ENCODE measurements at regions not wholly inside any gene's neighbourhood (a gene's known extent, or its start where the extent isn't known, plus 50 kb on each side); places are given as distances from the start of the nearest gene placed in this dataset.

DNA sequence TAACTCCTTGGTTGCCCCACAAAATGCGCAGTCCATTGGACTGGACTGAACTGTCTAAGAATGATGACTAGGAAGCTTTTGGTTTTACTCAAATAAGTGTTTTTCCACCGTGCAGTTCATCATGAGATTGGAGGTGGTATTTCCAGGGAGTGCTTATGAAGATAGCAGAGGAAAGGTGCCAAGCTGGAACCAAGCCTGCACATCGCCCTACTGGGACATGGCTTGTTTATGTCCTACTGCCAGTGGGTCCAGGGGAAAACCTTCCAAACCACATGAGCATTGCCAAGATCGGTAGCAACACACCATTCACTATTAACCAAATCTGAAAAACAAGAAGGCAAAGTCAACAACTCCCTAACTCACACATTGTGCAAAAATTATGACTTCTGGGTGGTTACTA is 54.7 kb upstream of the DSCAM start:
- no peak for DNase-seq (ENCODE audit: low spot score)

DNA sequence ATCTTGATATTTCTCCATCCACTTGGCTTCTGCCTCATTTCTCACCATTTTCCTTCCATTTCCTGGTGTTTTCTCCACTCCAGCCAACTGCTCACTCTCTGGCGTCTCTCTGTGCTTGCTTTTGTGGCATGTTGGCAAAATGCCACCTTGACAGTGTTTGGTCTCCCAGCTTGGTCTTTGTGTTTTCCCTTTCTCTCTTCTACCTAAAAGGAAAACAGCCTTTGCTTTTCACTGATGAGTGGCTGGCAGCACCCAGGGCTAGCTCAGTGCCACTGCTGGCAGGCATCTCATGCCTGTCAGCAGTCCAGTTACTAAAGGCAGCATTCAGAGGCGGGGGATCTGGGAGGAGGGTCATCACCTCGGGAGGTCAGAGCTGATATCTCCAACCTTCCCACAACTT is 55.3 kb upstream of the DSCAM start:
- no peak for DNase-seq (ENCODE audit: low spot score)

DNA sequence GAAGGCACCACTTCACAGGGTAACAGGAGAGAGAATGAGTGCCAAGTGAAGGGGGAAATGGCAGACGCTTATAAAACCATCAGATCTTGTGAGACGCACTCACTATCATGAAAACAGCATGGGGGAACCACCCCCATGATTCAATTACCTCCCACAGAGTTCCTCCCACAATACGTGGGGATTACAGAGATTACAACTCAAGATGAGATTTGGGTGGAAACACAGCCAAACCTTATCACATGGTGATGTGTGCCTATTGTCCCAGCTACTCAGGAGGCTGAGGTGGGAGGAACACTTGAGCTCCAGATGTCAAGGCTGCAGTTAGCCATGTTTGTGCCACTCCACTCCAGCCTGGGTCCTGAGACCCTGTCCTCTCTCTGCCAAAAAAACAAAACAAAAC is 56.0 kb upstream of the DSCAM start:
- DNase-seq (ENCODE audit: low spot score) = no peak

GRCh38 chr21:40905251-40905650 is 58.3 kb upstream of the DSCAM start:
- no peak for DNase-seq (ENCODE audit: low spot score)

- no peak for DNase-seq (ENCODE audit: low spot score)
Measured at GRCh38 chr21:40912375-40912774, 65.4 kb upstream of the DSCAM start.

- DNase-seq (ENCODE audit: low spot score) = no peak
Measured at GRCh38 chr21:40915114-40915513, 68.2 kb upstream of the DSCAM start.

GRCh38 chr21:40923407-40923806 is 76.4 kb upstream of the DSCAM start:
- DNase-seq (ENCODE audit: low spot score) = no peak

DNA sequence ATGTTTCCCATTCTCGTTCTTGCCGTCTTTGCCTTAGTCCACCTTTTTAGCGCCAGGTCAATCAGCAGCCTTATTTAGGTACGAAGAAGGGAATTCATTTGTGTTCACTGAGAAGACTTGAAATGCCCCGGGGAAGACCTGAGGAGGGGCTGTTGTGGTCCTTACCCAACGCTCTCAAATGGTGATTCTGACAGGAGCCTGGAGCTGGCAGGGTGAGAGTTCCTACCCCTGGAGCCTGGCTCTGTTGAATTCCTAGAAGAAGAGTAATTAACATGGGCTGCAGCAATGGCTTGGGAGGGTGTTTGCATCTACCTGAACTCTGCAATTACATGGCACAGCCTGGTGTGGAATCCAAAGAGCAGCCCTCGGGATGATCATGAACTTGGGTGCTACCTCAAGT is 76.9 kb upstream of the DSCAM start:
- no peak for DNase-seq (ENCODE audit: low spot score)

DNA sequence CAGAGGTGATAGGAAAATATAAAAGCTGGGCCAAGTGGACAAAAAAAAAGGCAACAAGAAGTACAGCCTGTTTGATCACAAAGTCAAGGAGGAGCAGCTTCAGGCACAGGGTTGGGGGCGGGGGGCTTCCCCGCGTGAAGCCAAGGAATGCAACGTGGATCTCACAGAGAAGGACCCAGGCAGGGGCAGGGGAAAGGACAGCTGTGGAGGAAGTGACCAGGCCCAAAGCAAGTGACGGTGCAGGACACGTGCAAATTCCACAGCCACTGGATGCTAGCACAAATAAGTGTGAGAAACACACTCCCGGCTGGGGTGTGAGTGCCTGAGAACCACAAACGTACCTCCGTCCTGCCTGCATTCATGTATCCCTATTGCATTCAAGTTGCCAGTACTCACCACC is 77.7 kb upstream of the DSCAM start:
- no peak for DNase-seq (ENCODE audit: low spot score)

DNA sequence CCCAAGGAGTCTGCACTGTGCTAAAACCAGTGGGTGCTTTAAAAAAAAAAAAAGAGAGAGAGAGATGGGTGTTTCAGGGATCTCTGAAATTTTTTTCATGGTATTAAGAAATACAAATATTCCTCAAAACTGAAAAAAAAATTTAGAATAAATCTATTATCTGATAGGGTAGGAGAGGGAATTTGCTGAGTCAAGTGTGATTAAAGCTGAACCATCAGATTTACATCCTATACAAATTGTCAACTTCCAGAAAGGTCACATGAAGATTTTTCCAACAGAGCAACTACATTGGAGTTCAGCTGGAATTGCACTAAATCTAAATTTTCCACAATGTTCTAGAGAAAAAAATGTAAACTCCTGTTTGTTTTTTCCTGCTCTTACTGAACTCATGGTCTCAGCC is 79.3 kb upstream of the DSCAM start:
- no peak for DNase-seq (ENCODE audit: low spot score)

- no peak for DNase-seq (ENCODE audit: low spot score)
Measured at GRCh38 chr21:40929833-40930232, 82.9 kb upstream of the DSCAM start.

GRCh38 chr21:40931197-40931596 is 84.2 kb upstream of the DSCAM start:
- DNase-seq (ENCODE audit: low spot score) = no peak

- DNase-seq (ENCODE audit: low spot score) = no peak
Measured at GRCh38 chr21:40936178-40936577, 89.2 kb upstream of the DSCAM start.

GRCh38 chr21:40936771-40937261 is 89.9 kb upstream of the DSCAM start:
- DNase-seq (ENCODE audit: low spot score) = no peak

- no peak for DNase-seq (ENCODE audit: low spot score)
Measured at GRCh38 chr21:40938078-40938477, 91.1 kb upstream of the DSCAM start.

DNA sequence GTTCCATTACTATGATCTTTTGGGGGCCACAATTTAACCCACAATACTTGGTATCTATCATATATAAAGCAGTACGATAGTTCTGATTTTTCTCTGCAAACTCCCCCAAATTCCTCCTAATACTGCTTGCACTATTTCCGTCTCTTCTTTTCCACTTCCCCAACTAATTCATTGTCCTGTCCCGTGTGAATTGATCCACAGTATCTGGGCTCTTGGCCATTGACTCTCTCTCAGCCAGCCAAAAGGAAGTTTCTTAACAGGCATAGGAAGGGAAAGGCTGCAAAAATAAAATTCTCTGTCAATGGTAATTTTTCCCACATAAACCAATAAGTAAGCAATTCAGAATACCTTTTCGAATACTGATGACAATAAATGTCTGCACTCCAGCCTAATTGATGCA is 91.7 kb upstream of the DSCAM start:
- no peak for DNase-seq (ENCODE audit: low spot score)

- DNase-seq (ENCODE audit: low spot score) = no peak
Measured at GRCh38 chr21:40947713-40948112, 100.8 kb upstream of the DSCAM start.

- DNase-seq (ENCODE audit: low spot score) = no peak
Measured at GRCh38 chr21:40950970-40951369, 104.0 kb upstream of the DSCAM start.

GRCh38 chr21:40952551-40953323 is 105.8 kb upstream of the DSCAM start:
- no peak for DNase-seq (ENCODE audit: low spot score)

DNA sequence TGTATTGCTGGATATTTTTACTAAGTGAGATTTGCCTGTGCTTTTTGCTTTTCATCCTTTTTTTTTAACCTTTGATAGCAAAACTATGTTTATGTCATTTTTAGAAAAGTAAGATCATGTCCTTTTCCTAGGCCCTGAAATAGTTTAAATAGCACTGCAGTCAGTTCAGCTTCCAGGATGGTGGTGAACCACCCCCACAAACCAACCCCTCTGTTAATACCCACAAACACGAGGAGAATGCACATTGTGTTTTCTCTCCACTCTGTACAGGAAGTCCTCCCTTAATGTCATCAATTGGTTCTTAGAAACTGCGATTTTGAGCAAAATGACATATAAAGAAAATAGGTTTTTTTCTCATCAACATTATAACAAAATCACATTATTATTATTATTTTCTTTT is 117.7 kb upstream of the DSCAM start:
- no peak for DNase-seq (ENCODE audit: low spot score)

GRCh38 chr21:40967771-40968170 is 120.8 kb upstream of the DSCAM start:
- no peak for DNase-seq (ENCODE audit: low spot score)

DNA sequence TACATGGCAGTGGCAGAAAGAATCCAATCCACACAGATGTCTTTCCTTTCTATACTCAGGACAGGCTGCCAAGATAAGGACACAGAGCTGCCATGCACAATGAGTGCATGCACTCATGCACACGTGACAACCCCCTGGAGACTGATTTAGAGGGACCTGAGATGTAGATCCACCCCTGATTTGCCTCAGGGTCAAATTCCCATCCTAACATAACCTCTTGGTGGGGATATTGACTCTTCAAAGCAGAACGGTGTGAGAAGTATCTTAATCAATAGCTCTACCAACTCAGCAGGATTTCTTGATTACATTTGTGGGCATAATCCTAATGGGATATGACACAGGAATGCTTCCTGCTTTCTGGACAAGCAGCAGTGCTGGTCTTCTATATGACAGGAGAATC is 125.2 kb upstream of the DSCAM start:
- DNase-seq (ENCODE audit: low spot score) = no peak

DNA sequence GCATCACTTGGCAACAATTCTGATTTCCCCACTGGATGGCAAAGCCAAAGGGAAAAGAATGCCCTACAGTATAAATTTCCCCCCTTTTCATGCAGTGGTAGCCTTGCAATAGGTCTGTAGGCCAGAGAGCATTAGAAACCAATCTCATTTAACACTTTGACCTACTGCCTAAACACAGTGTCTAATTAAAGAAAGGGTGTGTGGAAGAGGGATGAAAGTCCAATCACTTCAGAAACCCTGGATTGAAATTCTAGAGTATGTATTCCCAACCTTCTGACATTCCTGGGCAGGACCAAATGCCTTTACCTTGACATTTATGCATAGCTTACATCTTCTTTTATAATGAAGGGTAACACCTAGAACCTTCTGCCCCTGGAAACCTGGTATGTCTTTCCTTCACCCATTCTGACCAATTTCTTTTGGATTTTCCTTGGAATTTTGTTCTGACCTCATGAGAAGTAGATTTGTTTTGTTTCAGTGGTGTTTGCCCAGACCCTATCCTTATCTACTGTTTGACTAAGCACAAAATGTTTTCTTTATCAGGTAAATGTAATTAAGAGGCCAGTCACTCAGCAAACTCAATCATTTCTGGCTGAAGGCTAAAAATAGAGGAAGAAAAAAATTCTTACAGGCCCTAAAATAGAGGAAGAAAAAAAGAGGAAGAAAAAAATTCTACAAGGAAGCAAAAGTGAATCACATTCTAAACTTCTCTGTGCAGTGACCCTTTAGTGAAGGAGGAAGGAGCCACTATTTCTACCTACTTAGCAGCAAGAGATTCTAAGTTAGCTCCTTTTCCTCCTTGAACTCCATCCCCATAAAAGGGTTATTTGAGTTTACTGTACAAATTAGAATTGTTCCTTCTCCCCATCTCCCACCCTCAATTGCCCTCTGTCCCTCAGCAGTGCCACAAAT is 129.5 kb upstream of the DSCAM start:
- no peak for DNase-seq (ENCODE audit: low spot score)
